PFSK-1 (cell line): ENCODE measurements at regions not wholly inside any gene's neighbourhood (a gene's known extent, or its start where the extent isn't known, plus 50 kb on each side); places are given as distances from the start of the nearest gene placed in this dataset.

Experiments
- FOXP2 ChIP-seq: optimal IDR thresholded peaks from 2 replicates; pipeline ENCODE3; 2011; ENCODE audit warnings: borderline replicate concordance, control low read depth, inconsistent platforms; ENCODE audit not compliant: insufficient read depth; ENCODE audit errors: extremely low read length, extremely low read depth
- POLR2AphosphoS5 ChIP-seq: IDR thresholded peaks from 2 replicates; pipeline ENCODE4 v1.6.1; 2012; ENCODE audit warnings: low read depth, mild to moderate bottlenecking, control low read depth, low read length, moderate library complexity
- SIN3A ChIP-seq: IDR thresholded peaks from 2 replicates; pipeline ENCODE4 v1.6.1; 2012; ENCODE audit warnings: mild to moderate bottlenecking, low read length, moderate library complexity, borderline replicate concordance; ENCODE audit not compliant: insufficient read depth
- TAF1 ChIP-seq: IDR thresholded peaks from 2 replicates; pipeline ENCODE4 v1.6.1; 2012; ENCODE audit warnings: low read length, control low read depth, borderline replicate concordance; ENCODE audit not compliant: insufficient read depth
- TF ChIP-seq, protein P1 (sequence below), 2 experiments: IDR thresholded peaks; 2 replicates each; pipeline versions ENCODE4 v1.6.1 to v1.8.0; 2011 to 2012; ENCODE audit warnings: low read depth in 2 of 2, low read length in 2 of 2, control low read depth in 1 of 2, inconsistent platforms in 1 of 2, mild to moderate bottlenecking in 1 of 2, moderate library complexity in 1 of 2; ENCODE audit not compliant: insufficient read depth in 1 of 2

DNA sequence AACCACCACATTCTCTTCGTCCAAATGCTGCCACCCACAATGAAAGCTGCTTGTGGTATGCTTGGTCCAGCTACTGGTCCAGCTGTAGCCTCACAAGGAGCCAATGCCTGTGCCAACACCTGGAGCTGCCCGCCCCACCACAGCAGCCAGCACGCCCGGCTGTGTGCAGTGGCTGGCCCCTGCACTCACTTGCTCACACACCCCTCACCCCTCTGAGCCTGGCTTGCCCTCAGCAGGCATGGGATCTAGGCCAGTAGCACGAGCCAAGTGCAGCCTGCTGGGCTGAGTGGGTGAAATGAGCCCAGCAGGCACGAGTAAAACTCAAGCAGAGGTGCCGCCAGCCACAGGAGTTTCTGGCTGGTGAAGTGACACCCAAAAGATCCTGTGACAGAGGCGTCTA lies 2096.4 kb upstream of the PCDH20 start:
- TF ChIP-seq, protein P1, sequence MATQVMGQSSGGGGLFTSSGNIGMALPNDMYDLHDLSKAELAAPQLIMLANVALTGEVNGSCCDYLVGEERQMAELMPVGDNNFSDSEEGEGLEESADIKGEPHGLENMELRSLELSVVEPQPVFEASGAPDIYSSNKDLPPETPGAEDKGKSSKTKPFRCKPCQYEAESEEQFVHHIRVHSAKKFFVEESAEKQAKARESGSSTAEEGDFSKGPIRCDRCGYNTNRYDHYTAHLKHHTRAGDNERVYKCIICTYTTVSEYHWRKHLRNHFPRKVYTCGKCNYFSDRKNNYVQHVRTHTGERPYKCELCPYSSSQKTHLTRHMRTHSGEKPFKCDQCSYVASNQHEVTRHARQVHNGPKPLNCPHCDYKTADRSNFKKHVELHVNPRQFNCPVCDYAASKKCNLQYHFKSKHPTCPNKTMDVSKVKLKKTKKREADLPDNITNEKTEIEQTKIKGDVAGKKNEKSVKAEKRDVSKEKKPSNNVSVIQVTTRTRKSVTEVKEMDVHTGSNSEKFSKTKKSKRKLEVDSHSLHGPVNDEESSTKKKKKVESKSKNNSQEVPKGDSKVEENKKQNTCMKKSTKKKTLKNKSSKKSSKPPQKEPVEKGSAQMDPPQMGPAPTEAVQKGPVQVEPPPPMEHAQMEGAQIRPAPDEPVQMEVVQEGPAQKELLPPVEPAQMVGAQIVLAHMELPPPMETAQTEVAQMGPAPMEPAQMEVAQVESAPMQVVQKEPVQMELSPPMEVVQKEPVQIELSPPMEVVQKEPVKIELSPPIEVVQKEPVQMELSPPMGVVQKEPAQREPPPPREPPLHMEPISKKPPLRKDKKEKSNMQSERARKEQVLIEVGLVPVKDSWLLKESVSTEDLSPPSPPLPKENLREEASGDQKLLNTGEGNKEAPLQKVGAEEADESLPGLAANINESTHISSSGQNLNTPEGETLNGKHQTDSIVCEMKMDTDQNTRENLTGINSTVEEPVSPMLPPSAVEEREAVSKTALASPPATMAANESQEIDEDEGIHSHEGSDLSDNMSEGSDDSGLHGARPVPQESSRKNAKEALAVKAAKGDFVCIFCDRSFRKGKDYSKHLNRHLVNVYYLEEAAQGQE (IDR thresholded peaks at IDR 0.05; ENCODE audit: insufficient read depth in 1 of 2, low read depth in 2 of 2, low read length in 2 of 2) = no peak
- TF ChIP-seq SIN3A = no peak
- TF ChIP-seq TAF1 = no peak
- TF ChIP-seq FOXP2 = no peak
- TF ChIP-seq POLR2AphosphoS5 = no peak

- TF ChIP-seq, protein P1 (IDR thresholded peaks at IDR 0.05; ENCODE audit: insufficient read depth in 1 of 2, low read depth in 2 of 2, low read length in 2 of 2) = no peak
- TF ChIP-seq SIN3A = no peak
- no peak for TF ChIP-seq POLR2AphosphoS5
- no peak for TF ChIP-seq FOXP2
- TF ChIP-seq TAF1 = no peak
These were observed 2086.1 kb upstream of the PCDH20 start for GRCh38 chr13:63501702-63502101.

- TF ChIP-seq, protein P1 (IDR thresholded peaks at IDR 0.05; ENCODE audit: insufficient read depth in 1 of 2, low read depth in 2 of 2, low read length in 2 of 2) = no peak
- TF ChIP-seq POLR2AphosphoS5 (no peak), FOXP2 (no peak), SIN3A (no peak), TAF1 (no peak)
These were observed 2082.0 kb upstream of the PCDH20 start for GRCh38 chr13:63497601-63498000.

DNA sequence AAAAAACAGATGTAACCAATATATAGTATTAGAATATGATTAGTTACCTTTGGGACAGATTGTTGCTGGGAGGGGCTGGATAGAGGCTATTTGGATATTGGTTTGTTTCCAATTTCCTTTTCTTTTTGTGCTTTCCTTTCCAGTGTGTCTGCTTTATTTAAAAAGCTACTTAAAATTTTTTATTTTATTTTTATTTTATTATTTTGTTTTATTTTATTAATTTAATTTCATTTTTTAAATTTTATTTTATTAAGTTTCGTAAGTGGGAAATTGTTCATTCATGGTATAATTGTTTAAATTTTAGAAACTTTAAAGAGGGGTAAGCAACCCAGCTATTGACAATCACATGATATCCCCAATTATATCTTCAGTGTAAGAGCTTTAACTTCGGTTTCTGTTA lies 2077.0 kb upstream of the PCDH20 start:
- TF ChIP-seq FOXP2 (no peak), TAF1 (no peak), SIN3A (no peak)
- TF ChIP-seq, protein P1 (IDR thresholded peaks at IDR 0.05; ENCODE audit: insufficient read depth in 1 of 2, low read depth in 2 of 2, low read length in 2 of 2) = no peak

- TF ChIP-seq SIN3A (no peak), TAF1 (no peak), FOXP2 (no peak), POLR2AphosphoS5 (no peak)
- TF ChIP-seq, protein P1 (IDR thresholded peaks at IDR 0.05; ENCODE audit: insufficient read depth in 1 of 2, low read depth in 2 of 2, low read length in 2 of 2) = no peak
These were observed 2074.5 kb upstream of the PCDH20 start for GRCh38 chr13:63490149-63490548.
